Ishikawa (cell line): ENCODE measurements at regions not wholly inside any gene's neighbourhood (a gene's known extent, or its start where the extent isn't known, plus 50 kb on each side); places are given as distances from the start of the nearest gene placed in this dataset.

Experiments
- CEBPB ChIP-seq: IDR thresholded peaks from 2 replicates; pipeline ENCODE4 v1.6.1; 2012
- CREB1 ChIP-seq: IDR thresholded peaks from 2 replicates; pipeline ENCODE4 v1.6.1; 2012; ENCODE audit warnings: low read depth
- EGR1 ChIP-seq: IDR thresholded peaks from 2 replicates; pipeline ENCODE4 v1.6.1; 2012
- EP300 ChIP-seq: IDR thresholded peaks from 2 replicates; pipeline ENCODE4 v1.6.1; 2012; ENCODE audit warnings: borderline replicate concordance
- FOXM1 ChIP-seq: IDR thresholded peaks from 2 replicates; pipeline ENCODE4 v1.6.1; 2012; ENCODE audit warnings: low read depth, borderline replicate concordance
- MAX ChIP-seq: IDR thresholded peaks from 2 replicates; pipeline ENCODE4 v1.6.1; 2012
- NFIC ChIP-seq: IDR thresholded peaks from 2 replicates; pipeline ENCODE4 v1.6.1; 2012
- RAD21 ChIP-seq: IDR thresholded peaks from 2 replicates; pipeline ENCODE4 v1.6.1; 2012; ENCODE audit warnings: low read depth
- REST ChIP-seq: IDR thresholded peaks from 2 replicates; pipeline ENCODE4 v1.6.1; 2012; ENCODE audit warnings: low read depth, mild to moderate bottlenecking
- TAF1 ChIP-seq: IDR thresholded peaks from 2 replicates; pipeline ENCODE4 v1.6.1; 2012; ENCODE audit warnings: low read depth, mild to moderate bottlenecking
- TCF12 ChIP-seq: IDR thresholded peaks from 2 replicates; pipeline ENCODE4 v1.6.1; 2012; ENCODE audit warnings: low read depth
- TEAD4 ChIP-seq: IDR thresholded peaks from 2 replicates; pipeline ENCODE4 v1.6.1; 2012
- USF1 ChIP-seq: IDR thresholded peaks from 2 replicates; pipeline ENCODE4 v1.6.1; 2012
- YY1 ChIP-seq: IDR thresholded peaks from 2 replicates; pipeline ENCODE4 v1.6.1; 2012; ENCODE audit warnings: low read depth
- ZBTB7A ChIP-seq: IDR thresholded peaks from 2 replicates; pipeline ENCODE4 v1.6.1; 2012; ENCODE audit warnings: low read depth

- TF ChIP-seq EP300 (no peak), REST (no peak), RAD21 (no peak), TAF1 (no peak), TEAD4 (no peak), MAX (no peak), USF1 (no peak), EGR1 (no peak), ZBTB7A (no peak), YY1 (no peak), CEBPB (no peak), FOXM1 (no peak), CREB1 (no peak), TCF12 (no peak), NFIC (no peak)
These were observed 61.7 kb upstream of the PLXNA4 start for GRCh38 chr7:132638000-132638399.

GRCh38 chr7:132636581-132636980 is 60.3 kb upstream of the PLXNA4 start:
- TF ChIP-seq EP300 (no peak), REST (no peak), TEAD4 (no peak), CEBPB (no peak)

GRCh38 chr7:132635127-132635526 is 58.9 kb upstream of the PLXNA4 start:
- TF ChIP-seq TCF12 (no peak), NFIC (no peak), EP300 (no peak), ZBTB7A (no peak), YY1 (no peak), TAF1 (no peak), REST (no peak), CEBPB (no peak), CREB1 (no peak), MAX (no peak), TEAD4 (no peak), USF1 (no peak), EGR1 (no peak), FOXM1 (no peak)

GRCh38 chr7:132630834-132631233 is 54.6 kb upstream of the PLXNA4 start:
- TF ChIP-seq RAD21: no peak
- TF ChIP-seq MAX: no peak
- no peak for TF ChIP-seq YY1
- TF ChIP-seq ZBTB7A: no peak
- TF ChIP-seq CEBPB: no peak
- no peak for TF ChIP-seq NFIC
- no peak for TF ChIP-seq TAF1
- no peak for TF ChIP-seq EGR1
- no peak for TF ChIP-seq EP300
- no peak for TF ChIP-seq USF1
- no peak for TF ChIP-seq CREB1
- no peak for TF ChIP-seq REST
- TF ChIP-seq TCF12: no peak
- TF ChIP-seq TEAD4: no peak
- no peak for TF ChIP-seq FOXM1
